Ovary (tissue), 7 donors: ENCODE measurements at regions not wholly inside any gene's neighbourhood (a gene's known extent, or its start where the extent isn't known, plus 50 kb on each side); places are given as distances from the start of the nearest gene placed in this dataset.

ENCODE experiments used
- DNase-seq, 5 donors: peaks; one replicate each; pipeline ENCODE4 v3.0.0-alpha.2; 2019 to 2020
- H3K27ac ChIP-seq, 2 donors: fragments of 200-600 bp; one replicate each; pipeline versions ENCODE4 v1.5.1 to v1.8.0; 2019 to 2022
- H3K27me3 ChIP-seq: fragments of 200-600 bp; one replicate; pipeline ENCODE4 v1.8.0; 2022
- H3K36me3 ChIP-seq: fragments of 200-600 bp; sonication (generic); one replicate; pipeline ENCODE4 v1.5.1; 2019
- H3K4me1 ChIP-seq: one replicate; pipeline ENCODE4 v1.8.1; 2013; ENCODE audit warnings: mild to moderate bottlenecking, moderate library complexity; ENCODE audit not compliant: insufficient read depth
- H3K4me3 ChIP-seq: fragments of 200-600 bp; sonication (generic); one replicate; pipeline ENCODE4 v1.5.1; 2017
- H3K9me3 ChIP-seq, 2 donors: fragments of 200-600 bp in 1 of 2; sonication (generic) in 1 of 2; one replicate each; pipeline versions ENCODE4 v1.5.1 to v1.8.1; 2013 to 2019; ENCODE audit warnings: mild to moderate bottlenecking in 1 of 2, moderate library complexity in 1 of 2
- CTCF ChIP-seq, 3 donors: fragments of 450-650 bp in 2 of 3; fragments of 200-600 bp in 1 of 3; IDR thresholded peaks; one replicate each; pipeline versions ENCODE4 v1.5.1 to v1.8.0; 2016 to 2022; ENCODE audit warnings: antibody characterized with exemption in 3 of 3, mild to moderate bottlenecking in 1 of 3
- EP300 ChIP-seq: sonication (generic); formaldehyde crosslinking; IDR thresholded peaks from one replicate; pipeline ENCODE4 v1.6.1; 2017; ENCODE audit warnings: antibody characterized with exemption
- POLR2A ChIP-seq: fragments of 450-650 bp; IDR thresholded peaks from one replicate; pipeline ENCODE4 v1.6.1; 2017; ENCODE audit warnings: antibody characterized with exemption, mild to moderate bottlenecking, moderate library complexity
- WGBS, 3 donors: extraction: QIAGEN DNeasy Blood & Tissue Kit in 1 of 3; methylation state at CpG; one replicate each; pipeline versions ENCODE4 v1.1.5 to v1.1.7; 2013 to 2017; 5-methylcytosine and 5-hydroxymethylcytosine counted together
- intact Hi-C, 4 donors: fragments of 100-400 bp; cut with DNase I; formaldehyde crosslinking; loops; one replicate each; pipeline versions ENCODE4 v1.11.0 to v1.15.1; 2022 to 2023
- donor health status: DM: no; HTN: no; CAD: no; lungs with moderate emphysema.
- donor health status: DM: no; HTN: no; CAD: no.
- donor health status: Bipolar disorder and iron deficiency.
- donor health status: DM: no; HTN: no; CAD: no.
- donor health status: DM: yes; HTN: yes; CAD: no.

- no peak for TF ChIP-seq CTCF (IDR thresholded peaks at IDR 0.05)
- no peak for TF ChIP-seq POLR2A
- TF ChIP-seq EP300 = no peak
- intact Hi-C loops = no loop called here
- no peak for DNase-seq
- Histone ChIP-seq H3K27me3 (no peaks in the 10 kb centered on the region), H3K4me1 (no peaks in the 10 kb centered on the region), H3K27ac (no peak overlapping the region), H3K9me3 (no peaks in the 10 kb centered on the region), H3K4me3 (no peak overlapping the region), H3K36me3 (no peaks in the 10 kb centered on the region)
- 21 to 48% (median 24%) methylated on average over 13 of the region's 13 CpGs for WGBS, 3 donors
Observed at GRCh38 chr2:100627330-100628300, 64.8 kb downstream of the PDCL3 start.

- H3K4me3 ChIP-seq = no peak overlapping the region
- WGBS, 3 donors = 79 to 89% (median 88%) methylated on average over 13 of the region's 13 CpGs
- no peak for TF ChIP-seq CTCF (IDR thresholded peaks at IDR 0.05)
- no peak for TF ChIP-seq EP300
- no peak for TF ChIP-seq POLR2A
- intact Hi-C loops = no loop called here
- H3K36me3 ChIP-seq = no peaks in the 10 kb centered on the region
- no peaks in the 10 kb centered on the region for H3K4me1 ChIP-seq
- H3K27ac ChIP-seq = no peak overlapping the region
- H3K9me3 ChIP-seq = no peaks in the 10 kb centered on the region
- H3K27me3 ChIP-seq = no peaks in the 10 kb centered on the region
- no peak for DNase-seq
Observed at GRCh38 chr2:100628506-100628905, 65.7 kb downstream of the PDCL3 start.

GRCh38 chr2:100629309-100629708 lies 66.5 kb downstream of the PDCL3 start:
- TF ChIP-seq CTCF (IDR thresholded peaks at IDR 0.05) = no peak
- Histone ChIP-seq H3K4me3 (no peak overlapping the region), H3K4me1 (no peaks in the 10 kb centered on the region), H3K36me3 (no peaks in the 10 kb centered on the region), H3K27ac (no peak overlapping the region), H3K27me3 (no peaks in the 10 kb centered on the region), H3K9me3 (no peaks in the 10 kb centered on the region)
- 88 to 93% (median 91%) methylated on average over 5 of the region's 5 CpGs for WGBS, 3 donors
- no peak for DNase-seq
- intact Hi-C loops = no loop called here

GRCh38 chr2:100630473-100630977 lies 67.7 kb downstream of the PDCL3 start:
- no peak overlapping the region for H3K27ac ChIP-seq
- no peaks in the 10 kb centered on the region for H3K36me3 ChIP-seq
- intact Hi-C loops = no loop called here
- H3K4me1 ChIP-seq = no peaks in the 10 kb centered on the region
- WGBS, 3 donors = 78 to 83% (median 80%) methylated on average over 7 to 8 of the region's 8 CpGs
- no peak for DNase-seq
- no peak overlapping the region for H3K4me3 ChIP-seq
- no peak for TF ChIP-seq EP300
- TF ChIP-seq POLR2A = no peak
- TF ChIP-seq CTCF (IDR thresholded peaks at IDR 0.05) = no peak
- no peaks in the 10 kb centered on the region for H3K27me3 ChIP-seq
- no peaks in the 10 kb centered on the region for H3K9me3 ChIP-seq
